Heart right ventricle (tissue), 16 donors: ENCODE measurements at regions not wholly inside any gene's neighbourhood (a gene's known extent, or its start where the extent isn't known, plus 50 kb on each side); places are given as distances from the start of the nearest gene placed in this dataset.

Source experiments
- ATAC-seq, 8 donors: fragments of 200-7000 bp; cut with Tn5 transposase; one replicate each; pipeline ENCODE4 v1.9.1; 2020; ENCODE audit warnings: mild to moderate bottlenecking in 8 of 8, moderate library complexity in 8 of 8, moderate number of reproducible peaks in 1 of 8
- DNase-seq, 2 donors: peaks; one replicate each; pipeline ENCODE4 v3.0.0-alpha.2; 2020
- H3K27ac ChIP-seq, 10 donors: fragments of 200-600 bp; sonication (generic) in 2 of 10; one replicate each; pipeline versions ENCODE4 v1.5.0 to v1.8.0; 2020 to 2022; ENCODE audit warnings: mild to moderate bottlenecking in 3 of 10
- H3K27me3 ChIP-seq, 7 donors: fragments of 200-600 bp; one replicate each; pipeline ENCODE4 v1.8.0; 2021 to 2022; ENCODE audit warnings: mild to moderate bottlenecking in 2 of 7
- H3K36me3 ChIP-seq, 9 donors: fragments of 200-600 bp; sonication (generic) in 1 of 9; one replicate each; pipeline versions ENCODE4 v1.5.0 to v1.8.0; 2020 to 2022; ENCODE audit warnings: mild to moderate bottlenecking in 2 of 9
- H3K4me1 ChIP-seq, 9 donors: fragments of 200-600 bp; sonication (generic) in 1 of 9; one replicate each; pipeline versions ENCODE4 v1.5.0 to v1.8.0; 2020 to 2022; ENCODE audit warnings: mild to moderate bottlenecking in 4 of 9
- H3K4me3 ChIP-seq, 10 donors: fragments of 200-600 bp; sonication (generic) in 2 of 10; one replicate each; pipeline versions ENCODE4 v1.5.0 to v1.8.0; 2020 to 2022; ENCODE audit warnings: mild to moderate bottlenecking in 7 of 10, moderate library complexity in 2 of 10
- H3K9me3 ChIP-seq, 11 donors: fragments of 200-600 bp in 10 of 11; sonication (generic) in 2 of 11; one replicate each; pipeline versions ENCODE4 v1.5.0 to v1.8.0; 2013 to 2022; ENCODE audit warnings: mild to moderate bottlenecking in 2 of 11, control low read depth in 1 of 11, moderate library complexity in 1 of 11
- WGBS, 2 donors: extraction: QIAGEN DNeasy Blood & Tissue Kit; methylation state at CpG; one replicate each; pipeline ENCODE4 v1.1.7; 2013; ENCODE audit warnings: inconsistent platforms in 1 of 2; 5-methylcytosine and 5-hydroxymethylcytosine counted together
- intact Hi-C, 10 donors: fragments of 100-400 bp; cut with DNase I; formaldehyde crosslinking; loops; one replicate each; pipeline versions ENCODE4 v1.11.1 to v1.14.2; 2022
- TF ChIP-seq, protein P1 (sequence below), 9 donors: fragments of 200-600 bp; sonication (generic) in 2 of 9; IDR thresholded peaks; one replicate each; pipeline versions ENCODE4 v1.5.0 to v1.8.0; 2021 to 2022; ENCODE audit warnings: antibody characterized with exemption in 9 of 9, mild to moderate bottlenecking in 5 of 9, moderate library complexity in 1 of 9
- donor health status: Arrhythmogenic right ventricular cardiomyopathy.
- donor health status: ischemic (EF 13 %, LVEDD 7.1; RV severe dilation, severe dysfunction).
- donor health status: healthy with polysubstance abuse.
- donor health status: DM: no; HTN: yes; CAD: no.
- donor health status: DM: no; HTN: no; CAD: no.
- donor health status: ischemic (EF 25% LVEDD 6.9; RV normal size, moderate dysfunction).
- donor health status: ischemic (EF 25% LVEDD 5.7; RV mildly dilated, moderate dysfunction).
- donor health status: healthy.
- donor health status: DM: yes; HTN: yes; CAD: no.
- donor health status: Ischemic cardiomyopathy.
- donor health status: ischemic (EF 35%, LVEDD 5.7; RV mildly dilated, moderate dysfunction).
- donor health status: nonischemic (EF 11% LVEDD 7.7; RV severe dilation, severe dysfunction).
- donor health status: DM: yes; HTN: yes; CAD: no.
- donor health status: PGD.
- donor health status: ischemic (EF 29% LVEDD 5.4; RV normal size, mild dysfunction).
- donor health status: nonischemic (EF 23%, LVEDD 6.1; RV moderate dilation, normal function).

DNA sequence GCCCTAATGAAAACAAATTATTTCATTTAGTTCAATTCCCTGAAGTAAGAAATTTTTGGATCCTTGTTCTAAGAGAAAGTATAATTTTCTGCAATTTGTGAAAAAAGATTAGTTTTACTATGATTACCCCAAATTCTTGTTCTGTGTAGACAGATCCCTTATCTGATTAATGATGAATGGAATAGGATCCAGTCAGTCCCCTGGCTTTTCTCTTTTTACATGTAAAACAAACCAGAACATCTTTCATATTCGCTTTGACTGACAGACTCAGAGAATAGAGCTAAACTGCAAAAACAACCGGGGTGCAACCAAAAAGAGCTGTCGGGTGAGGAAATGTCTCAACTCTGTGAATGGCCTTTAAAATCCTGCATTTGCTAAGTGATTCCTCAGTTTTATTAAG, 93.4 kb upstream of the VEGFC start:
- Histone ChIP-seq H3K36me3 (no peaks in the 10 kb centered on the region), H3K27me3 (no peaks in the 10 kb centered on the region), H3K9me3 (no peaks in the 10 kb centered on the region), H3K4me1 (no peaks in the 10 kb centered on the region), H3K4me3 (no peak overlapping the region), H3K27ac (no peak overlapping the region)
- DNase-seq, result no peak
- 90 to 94% methylated on average over 3 of the region's 3 CpGs for WGBS, 2 donors
- ATAC-seq, result no peak
- TF ChIP-seq, protein P1, sequence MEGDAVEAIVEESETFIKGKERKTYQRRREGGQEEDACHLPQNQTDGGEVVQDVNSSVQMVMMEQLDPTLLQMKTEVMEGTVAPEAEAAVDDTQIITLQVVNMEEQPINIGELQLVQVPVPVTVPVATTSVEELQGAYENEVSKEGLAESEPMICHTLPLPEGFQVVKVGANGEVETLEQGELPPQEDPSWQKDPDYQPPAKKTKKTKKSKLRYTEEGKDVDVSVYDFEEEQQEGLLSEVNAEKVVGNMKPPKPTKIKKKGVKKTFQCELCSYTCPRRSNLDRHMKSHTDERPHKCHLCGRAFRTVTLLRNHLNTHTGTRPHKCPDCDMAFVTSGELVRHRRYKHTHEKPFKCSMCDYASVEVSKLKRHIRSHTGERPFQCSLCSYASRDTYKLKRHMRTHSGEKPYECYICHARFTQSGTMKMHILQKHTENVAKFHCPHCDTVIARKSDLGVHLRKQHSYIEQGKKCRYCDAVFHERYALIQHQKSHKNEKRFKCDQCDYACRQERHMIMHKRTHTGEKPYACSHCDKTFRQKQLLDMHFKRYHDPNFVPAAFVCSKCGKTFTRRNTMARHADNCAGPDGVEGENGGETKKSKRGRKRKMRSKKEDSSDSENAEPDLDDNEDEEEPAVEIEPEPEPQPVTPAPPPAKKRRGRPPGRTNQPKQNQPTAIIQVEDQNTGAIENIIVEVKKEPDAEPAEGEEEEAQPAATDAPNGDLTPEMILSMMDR (IDR thresholded peaks at IDR 0.05), result no peak
- intact Hi-C loops, result no loop called here

DNA sequence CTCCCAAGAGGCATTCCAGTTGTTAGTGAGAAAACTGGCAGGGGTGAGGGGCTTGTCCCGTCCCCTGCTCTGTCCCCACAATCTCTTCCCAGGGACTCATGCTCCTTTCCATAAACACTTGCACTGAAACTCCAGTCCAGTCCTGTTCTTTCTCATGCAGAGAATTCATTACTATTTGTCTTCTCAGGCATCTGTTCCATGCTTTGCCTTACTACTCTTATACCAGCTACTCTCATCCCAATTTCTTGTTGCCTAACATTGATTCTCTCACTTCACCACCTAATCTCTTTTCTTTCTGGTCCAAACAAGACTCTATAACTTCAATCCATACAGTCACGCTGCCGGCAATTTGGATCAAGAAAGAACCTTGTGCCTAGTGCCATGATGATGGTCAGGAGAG, 97.1 kb upstream of the VEGFC start:
- TF ChIP-seq, protein P1 (IDR thresholded peaks at IDR 0.05), result no peak
- H3K9me3 ChIP-seq, result no peaks in the 10 kb centered on the region
- H3K4me1 ChIP-seq, result no peaks in the 10 kb centered on the region
- H3K27me3 ChIP-seq, result no peaks in the 10 kb centered on the region
- H3K4me3 ChIP-seq, result no peak overlapping the region
- no peak overlapping the region for H3K27ac ChIP-seq
- intact Hi-C loops, result no loop called here
- no peak for DNase-seq
- no peaks in the 10 kb centered on the region for H3K36me3 ChIP-seq
- WGBS, 2 donors, result 84 to 85% methylated on average over 3 of the region's 3 CpGs
- no peak for ATAC-seq

DNA sequence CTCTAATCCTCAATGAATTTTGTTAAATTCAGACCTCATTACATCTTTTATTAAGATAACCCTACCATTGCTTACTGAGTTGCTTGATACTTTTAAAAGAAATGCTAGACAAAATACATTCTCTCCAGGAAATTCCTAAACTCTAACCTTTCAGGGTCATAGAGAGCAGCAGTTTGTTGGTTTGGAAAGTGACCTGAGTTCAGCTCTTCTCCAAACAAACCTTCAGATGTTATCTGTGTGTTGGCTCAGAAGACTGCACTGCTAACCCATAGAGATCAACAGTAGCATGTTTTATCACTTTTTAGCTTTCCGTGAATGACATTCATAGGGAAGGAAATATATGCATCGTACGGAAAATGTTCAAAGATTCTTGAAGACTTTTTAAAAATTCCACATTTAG, 101.8 kb upstream of the VEGFC start:
- ATAC-seq, result no peak

DNA sequence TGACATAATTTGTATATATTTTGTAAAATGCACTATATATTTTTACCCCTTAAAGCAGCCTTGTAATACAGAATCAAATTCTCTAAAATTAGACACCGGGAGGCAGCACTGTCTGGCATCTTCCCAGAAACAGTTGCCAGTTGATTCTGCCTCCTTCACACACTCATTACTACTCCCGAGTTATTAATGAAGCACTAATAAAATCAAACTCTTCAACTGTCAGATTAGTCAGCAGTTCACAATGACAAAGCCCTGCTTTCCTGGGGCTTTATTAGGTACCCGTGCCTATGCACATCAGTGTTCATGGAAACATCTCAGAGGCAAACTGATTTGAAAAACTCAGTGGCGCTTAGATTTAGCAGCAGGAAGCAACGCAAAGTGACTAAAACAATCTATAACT, 103.5 kb upstream of the VEGFC start:
- Histone ChIP-seq H3K36me3 (no peaks in the 10 kb centered on the region), H3K4me1 (no peaks in the 10 kb centered on the region), H3K4me3 (no peak overlapping the region), H3K27me3 (no peaks in the 10 kb centered on the region), H3K27ac (no peak overlapping the region), H3K9me3 (no peaks in the 10 kb centered on the region)
- DNase-seq (no peak), ATAC-seq (no peak)
- TF ChIP-seq, protein P1 (IDR thresholded peaks at IDR 0.05), result no peak
- 30 to 33% methylated on average over 5 of the region's 5 CpGs for WGBS, 2 donors
- intact Hi-C loops, result no loop called here

More for the DNA sequence above, 101.8 kb upstream of the VEGFC start:
- no peak for DNase-seq
- H3K27me3 ChIP-seq, result no peaks in the 10 kb centered on the region
- H3K27ac ChIP-seq, result no peak overlapping the region
- H3K4me1 ChIP-seq, result no peaks in the 10 kb centered on the region
- 69 to 83% methylated on average over 3 of the region's 3 CpGs for WGBS, 2 donors
- H3K9me3 ChIP-seq, result no peaks in the 10 kb centered on the region
- H3K36me3 ChIP-seq, result no peaks in the 10 kb centered on the region
- TF ChIP-seq, protein P1 (IDR thresholded peaks at IDR 0.05), result no peak
- no peak overlapping the region for H3K4me3 ChIP-seq
- intact Hi-C loops, result no loop called here

DNA sequence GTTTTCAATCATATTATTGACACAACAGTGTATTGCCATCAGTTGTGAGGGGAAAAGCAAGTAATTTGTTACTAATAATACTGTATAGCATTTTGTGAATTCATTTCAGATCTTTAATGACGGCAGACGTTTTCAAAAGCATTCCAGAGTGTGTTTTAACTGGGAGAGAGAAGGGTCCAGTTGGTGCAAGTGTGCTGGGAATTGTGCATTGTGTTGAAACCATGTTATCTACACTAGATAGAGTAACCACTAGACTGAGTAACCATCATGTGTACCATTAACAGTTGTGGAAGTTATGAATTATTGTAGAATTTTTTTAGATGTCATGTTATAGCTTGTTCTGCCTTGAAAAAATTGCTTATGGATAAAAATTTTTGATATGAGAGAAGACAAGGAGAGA, 104.5 kb upstream of the VEGFC start:
- no peak for ATAC-seq
- DNase-seq, result no peak
- intact Hi-C loops, result no loop called here

More for the DNA sequence above, 104.5 kb upstream of the VEGFC start:
- H3K9me3 ChIP-seq, result no peaks in the 10 kb centered on the region
- TF ChIP-seq, protein P1 (IDR thresholded peaks at IDR 0.05), result no peak
- WGBS, 2 donors, result 23 to 50% methylated on average over 2 of the region's 2 CpGs
- no peak overlapping the region for H3K4me3 ChIP-seq
- no peaks in the 10 kb centered on the region for H3K4me1 ChIP-seq
- no peaks in the 10 kb centered on the region for H3K36me3 ChIP-seq
- no peaks in the 10 kb centered on the region for H3K27me3 ChIP-seq
- H3K27ac ChIP-seq, result no peak overlapping the region
